Gastroesophageal sphincter (tissue), 3 donors: ENCODE measurements at regions not wholly inside any gene's neighbourhood (a gene's known extent, or its start where the extent isn't known, plus 50 kb on each side); places are given as distances from the start of the nearest gene placed in this dataset.

Experiments
- CTCF ChIP-seq, 4 experiments: fragments of 200-600 bp in 2 of 4; fragments of 450-650 bp in 2 of 4; sonication (generic) in 1 of 4; IDR thresholded peaks; one replicate each; pipeline ENCODE4 v1.5.1; 2017 to 2019; ENCODE audit warnings: antibody characterized with exemption in 4 of 4, mild to moderate bottlenecking in 2 of 4, moderate library complexity in 2 of 4
- POLR2AphosphoS5 ChIP-seq: sonication (generic); formaldehyde crosslinking; IDR thresholded peaks from one replicate; pipeline ENCODE4 v1.6.1; 2017; ENCODE audit warnings: antibody characterized with exemption

GRCh38 chr3:170757038-170757437, 113.0 kb downstream of the RPL22L1 start:
- TF ChIP-seq CTCF (IDR thresholded peaks at IDR 0.05) (no peak), POLR2AphosphoS5 (no peak)
